ENCODE measurements at regions not wholly inside any gene's neighbourhood (a gene's known extent, or its start where the extent isn't known, plus 50 kb on each side); places are given as distances from the start of the nearest gene placed in this dataset.

DNA sequence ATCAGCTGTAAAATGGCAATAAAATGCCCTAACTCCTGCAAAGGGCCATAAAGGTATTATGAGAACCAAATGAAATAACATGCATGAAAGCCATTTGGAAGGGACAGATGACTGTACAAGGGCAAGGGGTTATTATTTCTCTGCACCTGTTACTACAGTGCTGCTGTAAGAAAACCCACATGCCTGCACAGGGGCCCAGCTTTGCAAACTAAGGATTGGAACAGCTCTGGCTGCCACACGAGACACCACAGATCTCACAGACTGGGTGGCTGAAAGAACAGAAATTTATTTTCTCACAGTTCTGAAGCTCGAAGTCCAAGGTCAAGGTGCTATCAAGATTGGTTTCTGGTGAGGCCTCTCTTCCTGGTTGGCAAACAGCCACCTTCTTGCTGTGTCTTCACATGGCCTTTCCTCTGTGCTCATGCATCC lies 409.0 kb upstream of the NRP1 start:
- TF ChIP-seq, protein P1, sequence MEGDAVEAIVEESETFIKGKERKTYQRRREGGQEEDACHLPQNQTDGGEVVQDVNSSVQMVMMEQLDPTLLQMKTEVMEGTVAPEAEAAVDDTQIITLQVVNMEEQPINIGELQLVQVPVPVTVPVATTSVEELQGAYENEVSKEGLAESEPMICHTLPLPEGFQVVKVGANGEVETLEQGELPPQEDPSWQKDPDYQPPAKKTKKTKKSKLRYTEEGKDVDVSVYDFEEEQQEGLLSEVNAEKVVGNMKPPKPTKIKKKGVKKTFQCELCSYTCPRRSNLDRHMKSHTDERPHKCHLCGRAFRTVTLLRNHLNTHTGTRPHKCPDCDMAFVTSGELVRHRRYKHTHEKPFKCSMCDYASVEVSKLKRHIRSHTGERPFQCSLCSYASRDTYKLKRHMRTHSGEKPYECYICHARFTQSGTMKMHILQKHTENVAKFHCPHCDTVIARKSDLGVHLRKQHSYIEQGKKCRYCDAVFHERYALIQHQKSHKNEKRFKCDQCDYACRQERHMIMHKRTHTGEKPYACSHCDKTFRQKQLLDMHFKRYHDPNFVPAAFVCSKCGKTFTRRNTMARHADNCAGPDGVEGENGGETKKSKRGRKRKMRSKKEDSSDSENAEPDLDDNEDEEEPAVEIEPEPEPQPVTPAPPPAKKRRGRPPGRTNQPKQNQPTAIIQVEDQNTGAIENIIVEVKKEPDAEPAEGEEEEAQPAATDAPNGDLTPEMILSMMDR (IDR thresholded peaks at IDR 0.05; ENCODE audit: low read depth, low read length, missing control alignments) = no peak
- no peak for DNase-seq (ENCODE audit: extremely low read depth, low read depth)
- H3K4me3 ChIP-seq (replicated peaks; ENCODE audit: low read depth, low read length) = no peak overlapping the region

DNA sequence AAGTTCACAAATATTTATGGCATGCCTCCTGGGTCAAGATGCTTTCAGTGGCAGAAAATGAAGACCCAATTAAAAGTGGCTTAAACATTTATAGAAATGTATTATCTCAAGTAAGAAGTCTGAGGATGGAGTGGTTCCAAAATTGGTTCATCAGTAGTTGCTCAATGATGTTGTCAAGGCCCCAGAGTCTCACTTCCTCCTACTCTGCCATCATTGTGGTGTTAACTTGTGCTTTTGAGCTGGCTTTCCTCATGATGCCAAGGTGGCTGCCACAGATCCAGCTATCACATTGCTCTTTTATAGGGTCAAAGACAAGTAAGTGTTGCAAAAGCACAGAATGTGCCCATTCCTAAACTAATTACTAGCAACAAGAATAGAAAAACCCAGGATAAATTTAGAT lies 404.6 kb upstream of the NRP1 start:
- no peak for DNase-seq (ENCODE audit: extremely low read depth, low read depth)
- H3K4me3 ChIP-seq (replicated peaks; ENCODE audit: low read depth, low read length) = no peak overlapping the region
- TF ChIP-seq, protein P1 (IDR thresholded peaks at IDR 0.05; ENCODE audit: low read depth, low read length, missing control alignments) = no peak

- no peak overlapping the region for H3K4me3 ChIP-seq (replicated peaks; ENCODE audit: low read depth, low read length)
- TF ChIP-seq, protein P1 (IDR thresholded peaks at IDR 0.05; ENCODE audit: low read depth, low read length, missing control alignments) = no peak
- DNase-seq (ENCODE audit: extremely low read depth, low read depth) = no peak
These were observed 401.0 kb upstream of the NRP1 start for GRCh38 chr10:33735464-33735923.

DNA sequence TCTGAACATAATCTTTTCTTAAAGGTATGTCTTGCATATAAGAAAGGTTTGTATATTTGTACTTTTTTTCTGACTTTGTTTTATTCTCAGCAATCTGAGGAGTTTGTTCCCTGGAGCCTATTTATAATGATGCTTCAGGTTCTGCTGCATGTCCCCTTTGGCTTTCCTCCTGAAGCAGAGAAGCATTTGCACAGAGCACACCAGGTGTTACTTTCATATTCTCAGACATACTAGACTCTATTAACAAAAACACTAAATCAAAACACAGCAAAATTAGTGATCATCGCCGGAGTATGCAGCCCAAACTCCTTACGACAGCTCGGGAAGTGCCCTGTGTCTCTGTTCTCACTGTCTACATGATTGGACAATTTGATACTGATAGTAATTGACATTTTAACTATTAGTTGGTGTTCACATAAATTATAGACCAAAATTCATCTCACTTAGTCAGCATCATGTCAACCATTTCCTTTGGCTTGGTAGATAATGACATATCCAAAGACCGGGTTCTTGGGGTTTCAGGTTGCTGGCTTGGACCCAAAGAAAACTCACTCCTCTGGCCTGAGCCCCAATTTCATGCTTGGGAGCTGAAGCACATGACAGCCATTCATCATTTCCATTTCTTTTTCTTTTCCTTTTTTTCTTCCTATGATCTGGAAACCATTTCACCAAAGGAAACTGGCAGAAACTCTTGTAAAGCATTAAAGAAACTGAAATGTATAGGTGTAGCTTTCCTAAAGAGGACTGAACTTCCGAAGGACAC lies 400.1 kb upstream of the NRP1 start:
- TF ChIP-seq, protein P1 (IDR thresholded peaks at IDR 0.05; ENCODE audit: low read depth, low read length, missing control alignments) = no peak
- no peak for DNase-seq (ENCODE audit: extremely low read depth, low read depth)
- no peak overlapping the region for H3K4me3 ChIP-seq (replicated peaks; ENCODE audit: low read depth, low read length)

- DNase-seq (ENCODE audit: extremely low read depth, low read depth) = no peak
- TF ChIP-seq, protein P1 (IDR thresholded peaks at IDR 0.05; ENCODE audit: low read depth, low read length, missing control alignments) = no peak
- H3K4me3 ChIP-seq (replicated peaks; ENCODE audit: low read depth, low read length) = no peak overlapping the region
These were observed 398.6 kb upstream of the NRP1 start for GRCh38 chr10:33733058-33733457.

- DNase-seq (ENCODE audit: extremely low read depth, low read depth) = no peak
- no peak overlapping the region for H3K4me3 ChIP-seq (replicated peaks; ENCODE audit: low read depth, low read length)
- TF ChIP-seq, protein P1 (IDR thresholded peaks at IDR 0.05; ENCODE audit: low read depth, low read length, missing control alignments) = no peak
These were observed 397.8 kb upstream of the NRP1 start for GRCh38 chr10:33732161-33732680.
